Common myeloid progenitor, CD34-positive (primary cell): ENCODE measurements at regions not wholly inside any gene's neighbourhood (a gene's known extent, or its start where the extent isn't known, plus 50 kb on each side); places are given as distances from the start of the nearest gene placed in this dataset.

Source experiments
- CTCF ChIA-PET: fragments of 350-600 bp; sonication (Branson Sonifier 250); formaldehyde crosslinking; loops from one replicate; lab custom pipeline; 2021; ENCODE audit warnings: antibody characterized with exemption; lab: Charles Lee
- POLR2A ChIA-PET: fragments of 350-600 bp; sonication (Branson Sonifier 250); formaldehyde crosslinking; loops from one replicate; lab custom pipeline; 2021; ENCODE audit warnings: antibody characterized with exemption; lab: Charles Lee
- DNase-seq, 3 donors: peaks; one replicate each; pipeline versions ENCODE4 v3.0.0 to v3.0.0-alpha.2; 2013
- H3K27ac ChIP-seq, 2 experiments: 1 replicate in 1 of 2; 2 replicates in 1 of 2; pipeline ENCODE4 v1.7.0; 2013; ENCODE audit warnings: inconsistent platforms in 2 of 2, low read length in 2 of 2, mild to moderate bottlenecking in 2 of 2, low read depth in 1 of 2, moderate library complexity in 1 of 2; ENCODE audit not compliant: severe bottlenecking in 2 of 2, insufficient read depth in 1 of 2, poor library complexity in 1 of 2
- H3K27me3 ChIP-seq, 5 experiments: replicated peaks in 2 of 5; 1 replicate in 3 of 5; 2 replicates in 2 of 5; pipeline versions ENCODE4 v1.6.1 to v1.7.0; 2013; ENCODE audit warnings: low read length in 4 of 5, mild to moderate bottlenecking in 2 of 5, moderate library complexity in 2 of 5, inconsistent platforms in 1 of 5; ENCODE audit not compliant: insufficient read depth in 5 of 5, control insufficient read depth in 4 of 5
- H3K36me3 ChIP-seq, 4 experiments: 1 replicate in 2 of 4; 2 replicates in 2 of 4; pipeline versions ENCODE4 v1.6.1 to v1.7.0; 2013; ENCODE audit warnings: low read length in 3 of 4, control low read depth in 1 of 4, mild to moderate bottlenecking in 1 of 4; ENCODE audit not compliant: control insufficient read depth in 4 of 4, insufficient read depth in 4 of 4
- H3K4me1 ChIP-seq, 4 experiments: 1 replicate in 3 of 4; 2 replicates in 1 of 4; pipeline versions ENCODE4 v1.6.1 to v1.7.1; 2013; ENCODE audit warnings: low read length in 3 of 4, mild to moderate bottlenecking in 3 of 4, control low read depth in 1 of 4, inconsistent platforms in 1 of 4, moderate library complexity in 1 of 4; ENCODE audit not compliant: control insufficient read depth in 4 of 4, insufficient read depth in 4 of 4; ENCODE audit errors: control extremely low read depth in 1 of 4
- H3K4me3 ChIP-seq, 7 experiments: 1 replicate in 4 of 7; 2 replicates in 3 of 7; pipeline versions ENCODE4 v1.5.1 to v1.7.0; 2013; ENCODE audit warnings: mild to moderate bottlenecking in 7 of 7, low read length in 6 of 7, moderate library complexity in 6 of 7, inconsistent platforms in 2 of 7, low read depth in 2 of 7, control low read depth in 1 of 7; ENCODE audit not compliant: insufficient read depth in 4 of 7, control insufficient read depth in 1 of 7; ENCODE audit errors: extremely low read depth in 1 of 7
- H3K9me3 ChIP-seq, 5 experiments: 1 replicate in 4 of 5; 2 replicates in 1 of 5; pipeline versions ENCODE4 v1.6.1 to v1.7.1; 2013; ENCODE audit warnings: low read length in 4 of 5, mild to moderate bottlenecking in 2 of 5, inconsistent platforms in 1 of 5, low read depth in 1 of 5, moderate library complexity in 1 of 5; ENCODE audit not compliant: control insufficient read depth in 4 of 5, insufficient read depth in 2 of 5; ENCODE audit errors: control extremely low read depth in 1 of 5
- WGBS: methylation state at CpG from one replicate; pipeline ENCODE4 v1.1.5; 2013; ENCODE audit not compliant: insufficient coverage; 5-methylcytosine and 5-hydroxymethylcytosine counted together

GRCh38 chr6:148602136-148602535 lies 144.7 kb upstream of the UST start:
- ChIA-PET CTCF (interaction anchor here (2.1 kb wide), 1 partner anchor 24 kb away, joined by 5 read pairs; no protein-coding TSS in a partner anchor), POLR2A (no interaction called here)
- peaks cover 0 to 4% (median 3%) of the 10 kb centered on the region in 5 experiments for H3K9me3 ChIP-seq
- 75% methylated on average over 1 of the region's 2 CpGs for WGBS
- no peaks in the 10 kb centered on the region for H3K4me1 ChIP-seq
- H3K27ac ChIP-seq: no peak overlapping the region
- DNase-seq: no peak
- H3K27me3 ChIP-seq: no peaks in the 10 kb centered on the region
- no peak overlapping the region for H3K4me3 ChIP-seq
- no peaks in the 10 kb centered on the region for H3K36me3 ChIP-seq

- Histone ChIP-seq H3K4me1 (no peaks in the 10 kb centered on the region), H3K36me3 (no peaks in the 10 kb centered on the region), H3K27me3 (no peaks in the 10 kb centered on the region), H3K9me3 (peaks cover 0 to 3% (median 0%) of the 10 kb centered on the region in 5 experiments), H3K4me3 (no peak overlapping the region), H3K27ac (no peak overlapping the region)
- CTCF ChIA-PET: interaction anchor here (1.0 to 1.7 kb wide), 4 partner anchors 11 to 70 kb away, joined by 3 to 9 read pairs (median 5); no protein-coding TSS in a partner anchor
- DNase-seq: peak; percentile 16 to 42 (median 40)
- 100% methylated on average over 4 of the region's 10 CpGs for WGBS
- POLR2A ChIA-PET: no interaction called here
These were observed 138.5 kb upstream of the UST start for GRCh38 chr6:148608199-148608951.

GRCh38 chr6:148611213-148611612 lies 135.6 kb upstream of the UST start:
- Histone ChIP-seq H3K4me3 (no peak overlapping the region), H3K27me3 (no peaks in the 10 kb centered on the region), H3K4me1 (no peaks in the 10 kb centered on the region), H3K36me3 (no peaks in the 10 kb centered on the region), H3K27ac (no peak overlapping the region), H3K9me3 (no peaks in the 10 kb centered on the region)
- CTCF ChIA-PET: interaction anchor here (1.0 to 1.1 kb wide), 2 partner anchors 33 to 38 kb away, joined by 3 to 4 read pairs; no protein-coding TSS in a partner anchor
- WGBS: 97% methylated on average over 8 of the region's 8 CpGs
- POLR2A ChIA-PET: no interaction called here
- no peak for DNase-seq

GRCh38 chr6:148612043-148612442 lies 134.8 kb upstream of the UST start:
- ChIA-PET POLR2A (no interaction called here), CTCF (no interaction called here)
- no CpG with 5 or more reads among the region's 1 CpG for WGBS
- Histone ChIP-seq H3K4me1 (peaks cover 0 to under 1% (median 0%) of the 10 kb centered on the region in 4 experiments), H3K4me3 (no peak overlapping the region), H3K36me3 (no peaks in the 10 kb centered on the region), H3K27ac (no peak overlapping the region), H3K9me3 (no peaks in the 10 kb centered on the region), H3K27me3 (no peaks in the 10 kb centered on the region)
- DNase-seq: no peak

- Histone ChIP-seq H3K27me3 (no peaks in the 10 kb centered on the region), H3K4me3 (no peak overlapping the region), H3K4me1 (peaks cover 0 to 9% (median 4%) of the 10 kb centered on the region in 4 experiments), H3K9me3 (no peaks in the 10 kb centered on the region), H3K36me3 (no peaks in the 10 kb centered on the region), H3K27ac (no peak overlapping the region)
- POLR2A ChIA-PET: no interaction called here
- DNase-seq: no peak
- WGBS: 100% methylated on average over 2 of the region's 3 CpGs
- CTCF ChIA-PET: no interaction called here
These were observed 132.2 kb upstream of the UST start for GRCh38 chr6:148614602-148615001.

GRCh38 chr6:148616841-148617240 lies 130.0 kb upstream of the UST start:
- POLR2A ChIA-PET: no interaction called here
- Histone ChIP-seq H3K9me3 (no peaks in the 10 kb centered on the region), H3K4me1 (peaks cover 0 to 9% (median 4%) of the 10 kb centered on the region in 4 experiments), H3K27ac (no peak overlapping the region), H3K36me3 (no peaks in the 10 kb centered on the region), H3K4me3 (no peak overlapping the region), H3K27me3 (no peaks in the 10 kb centered on the region)
- 93% methylated on average over 2 of the region's 3 CpGs for WGBS
- CTCF ChIA-PET: no interaction called here
- DNase-seq: no peak

- H3K27ac ChIP-seq: no peak overlapping the region
- no peak overlapping the region for H3K4me3 ChIP-seq
- peak; percentile 28 to 81 (median 74) for DNase-seq
- ChIA-PET POLR2A (no interaction called here), CTCF (no interaction called here)
- no peaks in the 10 kb centered on the region for H3K27me3 ChIP-seq
- H3K9me3 ChIP-seq: no peaks in the 10 kb centered on the region
- H3K4me1 ChIP-seq: peaks cover 0 to 9% (median 4%) of the 10 kb centered on the region in 4 experiments
- WGBS: 54% methylated on average over 2 of the region's 4 CpGs
- no peaks in the 10 kb centered on the region for H3K36me3 ChIP-seq
These were observed 129.3 kb upstream of the UST start for GRCh38 chr6:148617530-148617929.
